Superior temporal gyrus (tissue), 1 donor: ENCODE measurements at regions not wholly inside any gene's neighbourhood (a gene's known extent, or its start where the extent isn't known, plus 50 kb on each side); places are given as distances from the start of the nearest gene placed in this dataset.
"Not testable (repeated sequence)": the region's sequence is repeated elsewhere in the genome, so short reads cannot be mapped to it uniquely, and the experiment has no call there.

ENCODE experiments used
- DNase-seq: peaks from one replicate; pipeline ENCODE4 v3.0.0-alpha.2; 2016; ENCODE audit errors: extremely low spot score

DNA sequence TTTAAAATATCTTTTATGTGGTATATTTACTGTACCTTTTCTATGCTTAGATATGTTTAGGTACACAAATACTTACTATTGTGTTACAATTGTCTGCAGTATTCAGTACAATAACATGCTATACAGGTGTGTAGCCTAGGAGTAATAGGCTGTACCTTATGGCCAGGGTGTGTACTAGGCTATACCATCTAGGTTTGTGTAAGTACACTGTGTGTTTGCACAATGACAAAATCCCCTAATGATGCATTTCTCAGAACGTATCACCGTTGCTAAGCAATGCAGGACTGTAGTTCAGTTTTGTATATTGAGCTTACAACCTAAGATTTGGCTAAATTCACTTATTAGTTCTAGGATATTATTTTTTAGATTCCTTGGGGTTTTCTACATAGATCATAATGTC, 332.3 kb upstream of the HS6ST1 start:
- DNase-seq: no peak

DNA sequence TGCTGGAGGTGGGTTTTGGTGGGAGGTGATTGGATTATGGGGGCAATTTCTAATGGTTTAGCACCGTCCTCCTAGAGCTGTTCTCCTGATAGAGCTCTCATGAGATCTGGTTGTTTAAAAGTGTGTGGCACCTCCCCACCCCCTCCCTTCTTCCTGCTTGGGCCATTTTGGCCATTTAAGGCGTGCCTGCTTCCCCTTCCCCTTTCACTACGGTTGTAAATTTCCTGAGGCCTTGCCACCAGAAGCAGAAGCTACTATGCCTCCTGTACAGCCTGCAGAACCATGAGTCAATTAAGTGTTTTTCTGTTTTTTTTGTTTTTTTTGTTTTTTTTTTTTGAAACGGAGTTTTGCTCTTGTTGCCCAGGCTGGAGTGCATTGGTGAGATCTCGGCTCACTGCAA, 335.7 kb upstream of the HS6ST1 start:
- no peak for DNase-seq

DNA sequence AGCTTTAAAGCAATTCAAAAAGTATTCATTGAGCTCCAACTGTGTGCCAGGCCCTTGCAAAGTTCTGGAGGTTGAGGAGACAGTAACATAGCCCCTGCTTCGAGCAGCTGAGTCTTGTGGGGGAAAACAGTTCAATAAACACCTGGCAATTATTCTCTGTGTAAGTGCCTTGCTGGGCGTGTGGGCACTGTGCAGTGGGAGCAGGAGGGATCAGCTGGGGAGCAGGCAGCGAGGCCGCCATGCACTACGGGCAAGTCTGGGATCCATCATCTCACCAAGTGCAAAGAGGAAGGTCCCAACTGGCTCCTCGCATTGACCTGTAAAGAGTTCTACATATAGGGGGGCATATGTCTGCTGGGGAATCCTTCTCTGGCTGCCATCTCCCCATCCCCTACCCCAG, 342.2 kb upstream of the HS6ST1 start:
- DNase-seq: no peak

DNA sequence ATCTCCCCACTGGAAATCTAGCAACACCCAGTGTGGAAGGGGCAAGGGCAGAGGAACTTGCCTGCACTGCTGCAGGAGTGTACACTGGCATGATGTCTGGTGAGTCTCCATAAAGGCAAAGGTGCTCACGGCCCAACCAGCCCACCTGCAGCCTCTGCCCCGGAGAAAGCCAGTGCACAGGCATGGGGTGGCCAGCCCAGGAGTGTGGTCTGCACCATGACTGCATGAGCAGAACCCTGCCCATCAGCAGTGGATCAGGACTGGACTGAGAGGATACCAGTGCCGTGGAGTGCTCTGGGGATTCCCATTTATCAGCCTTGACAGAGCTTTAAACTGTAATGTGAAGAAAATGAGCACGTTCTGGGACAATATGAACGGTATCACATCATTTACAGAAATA, 342.6 kb upstream of the HS6ST1 start:
- DNase-seq: no peak

DNA sequence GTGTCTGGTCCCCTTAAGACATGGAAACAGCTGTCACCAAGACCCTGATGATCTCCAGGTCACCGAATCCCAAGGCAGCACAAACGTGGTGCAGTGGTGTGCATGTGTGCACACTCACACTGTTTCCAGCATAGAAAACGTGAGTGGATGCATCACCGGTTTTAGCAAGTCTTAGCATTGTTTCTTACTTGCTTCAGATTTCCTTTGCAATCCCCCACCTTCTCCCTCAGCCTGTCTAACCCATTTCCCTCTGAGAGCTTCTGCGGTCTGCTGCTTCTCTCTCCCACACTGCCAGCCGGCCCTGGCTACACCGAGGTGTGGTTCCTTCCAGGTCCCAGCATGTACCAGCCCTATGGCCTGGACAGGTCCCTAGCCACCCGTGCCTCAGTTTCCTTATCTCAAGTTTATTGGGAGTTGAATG, 343.4 kb upstream of the HS6ST1 start:
- DNase-seq: no peak

DNA sequence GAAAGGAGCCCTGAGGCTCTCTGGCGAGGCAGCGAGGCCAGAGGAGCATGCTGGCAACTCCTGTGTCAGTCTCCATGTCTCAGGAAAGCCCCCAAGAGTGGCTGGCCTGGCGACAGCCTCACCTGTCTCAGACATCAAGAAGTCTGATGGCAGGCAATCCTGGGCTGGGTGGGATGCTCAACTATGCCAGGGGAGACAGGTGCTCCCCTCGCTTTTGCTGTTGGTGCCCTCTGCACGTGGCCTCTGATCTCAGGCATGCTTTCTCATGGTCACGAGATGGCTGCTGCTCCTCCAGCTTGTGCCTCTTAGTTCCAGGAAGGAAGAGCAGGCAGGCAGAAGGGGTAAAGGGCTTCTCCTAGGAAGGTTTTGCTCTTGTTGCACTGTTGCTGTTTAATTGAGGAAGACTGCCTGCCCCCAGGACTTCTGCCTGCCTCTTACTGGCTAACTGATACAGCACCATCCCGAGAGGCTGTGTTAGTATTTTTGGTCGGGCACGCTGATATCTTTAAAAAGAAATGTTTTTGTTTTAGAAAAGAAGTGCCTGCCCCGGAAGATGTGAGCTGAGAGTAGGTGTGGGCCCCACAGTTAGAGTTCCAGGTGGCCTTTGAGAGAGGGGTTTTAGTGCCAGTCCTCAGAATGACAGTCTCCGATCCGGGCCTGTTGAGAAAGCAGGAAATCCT, 344.8 kb upstream of the HS6ST1 start:
- no peak for DNase-seq

DNA sequence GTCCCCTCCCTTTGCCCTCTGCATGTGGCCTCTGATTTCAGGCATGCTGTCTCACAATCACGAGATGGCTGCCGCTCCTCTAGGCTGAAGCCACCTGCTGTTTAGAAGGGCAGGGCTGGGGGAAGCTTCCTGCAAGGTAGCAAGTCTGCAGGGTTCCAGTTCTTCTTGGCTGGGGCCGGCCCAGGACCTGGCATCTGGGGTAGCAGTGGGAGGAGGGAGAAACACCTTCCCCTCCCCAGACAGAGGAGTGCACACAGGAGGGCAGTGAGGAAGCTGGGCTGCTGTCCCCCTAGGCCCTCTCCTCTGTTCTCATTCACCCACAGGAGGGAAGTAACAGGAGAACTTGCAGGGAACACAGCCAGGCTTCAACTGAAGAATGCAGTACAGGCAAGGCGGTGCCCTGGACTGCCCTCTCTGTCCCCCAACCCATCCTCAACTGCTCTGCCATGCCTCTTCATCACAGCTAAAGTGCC, 345.9 kb upstream of the HS6ST1 start:
- DNase-seq: no peak

DNA sequence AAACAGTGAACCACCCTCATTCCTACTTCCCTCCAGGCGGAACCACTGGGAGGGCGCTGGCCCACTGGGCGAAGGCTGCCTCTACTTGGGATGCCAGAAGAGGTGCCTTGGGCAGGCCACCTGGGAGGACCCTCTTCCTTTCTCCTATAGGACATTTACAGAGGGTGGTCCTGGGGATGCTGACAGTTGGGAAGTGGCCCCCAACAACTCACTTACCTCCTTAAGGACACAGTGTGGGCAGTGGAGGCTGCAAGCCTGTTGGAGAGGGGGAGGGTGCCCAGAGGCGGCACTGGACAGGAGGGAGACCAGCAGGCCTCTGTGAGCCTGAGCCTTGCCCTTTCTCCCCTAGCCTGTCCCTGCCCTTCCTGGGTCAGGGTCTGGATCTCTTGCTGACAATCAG, 346.4 kb upstream of the HS6ST1 start:
- no peak for DNase-seq

DNA sequence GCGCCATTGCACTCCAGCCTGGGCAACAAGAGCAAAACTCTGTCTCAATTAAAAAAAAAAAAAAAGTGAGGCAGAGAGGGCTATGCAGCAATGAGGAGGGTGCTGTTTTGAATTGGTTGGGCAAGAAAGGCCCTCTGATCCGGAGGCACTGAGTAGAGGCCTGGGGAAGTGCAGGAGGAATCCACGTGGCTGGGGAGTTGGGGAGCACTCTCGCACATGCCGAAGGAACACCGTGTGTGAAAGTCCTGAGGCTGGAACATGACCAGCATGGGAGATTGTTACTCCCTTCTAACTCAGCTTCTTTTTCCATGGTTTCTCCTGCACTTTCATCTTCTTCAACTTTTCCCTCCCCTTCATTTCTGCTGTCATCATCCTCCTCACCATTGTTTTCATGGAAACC, 347.9 kb upstream of the HS6ST1 start:
- DNase-seq: no peak

DNA sequence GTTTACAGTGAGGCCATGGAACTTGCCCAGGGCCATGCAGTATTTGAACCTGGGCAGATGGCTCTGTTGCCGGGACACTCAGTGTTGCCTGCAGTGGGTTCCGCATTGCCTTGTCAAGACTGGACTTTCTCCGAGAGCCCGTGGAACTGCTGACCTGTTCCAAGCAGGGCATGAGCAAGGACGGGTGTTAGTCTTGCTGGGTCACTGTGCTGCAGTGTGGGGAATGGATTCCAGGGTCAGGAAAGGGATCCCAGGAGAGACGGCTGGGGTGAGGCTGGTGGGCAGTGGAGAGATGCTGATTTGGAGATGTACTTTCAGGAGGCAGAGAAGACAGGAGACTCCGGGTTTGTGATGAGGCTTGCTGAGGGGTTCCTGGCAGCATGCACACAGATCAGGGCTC, 348.7 kb upstream of the HS6ST1 start:
- no peak for DNase-seq

DNA sequence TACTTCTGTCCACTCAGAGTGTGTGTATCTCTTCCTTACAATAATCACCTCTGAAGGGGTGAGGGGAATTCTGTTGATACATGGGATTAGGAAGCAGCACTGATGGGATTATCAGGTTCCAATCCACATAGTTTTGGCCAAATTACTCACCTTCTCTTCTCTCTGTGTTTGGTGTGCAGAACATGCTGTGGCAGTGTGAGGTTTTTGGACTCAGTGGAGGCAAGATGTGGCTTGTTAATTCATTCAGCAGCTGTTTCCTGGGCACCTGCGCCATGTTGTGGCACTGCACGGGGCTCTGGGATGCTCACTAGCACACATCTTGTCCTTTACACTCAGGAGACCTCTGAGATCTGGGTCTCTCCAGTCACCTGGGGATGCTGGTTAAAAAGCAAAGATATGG, 350.3 kb upstream of the HS6ST1 start:
- DNase-seq: no peak

DNA sequence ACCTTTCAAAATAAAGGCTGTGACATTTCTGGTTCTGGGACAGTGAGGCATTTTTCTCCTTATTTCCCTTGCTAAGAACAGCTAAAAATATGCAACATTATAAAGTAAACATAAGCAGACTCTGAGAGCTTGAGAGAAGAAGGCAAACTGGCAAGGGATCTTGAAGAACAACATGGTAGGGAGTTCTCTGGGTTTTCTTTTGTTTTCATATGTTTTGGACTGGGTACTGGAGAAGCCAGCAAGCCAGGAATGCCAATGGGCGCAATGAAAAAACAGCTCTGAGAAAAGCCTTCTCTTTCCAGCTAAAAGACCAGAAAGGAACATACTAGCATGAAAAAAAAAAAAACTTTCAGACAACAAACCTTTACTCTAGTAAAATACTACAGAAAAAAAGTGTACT, 351.4 kb upstream of the HS6ST1 start:
- DNase-seq: no peak

DNA sequence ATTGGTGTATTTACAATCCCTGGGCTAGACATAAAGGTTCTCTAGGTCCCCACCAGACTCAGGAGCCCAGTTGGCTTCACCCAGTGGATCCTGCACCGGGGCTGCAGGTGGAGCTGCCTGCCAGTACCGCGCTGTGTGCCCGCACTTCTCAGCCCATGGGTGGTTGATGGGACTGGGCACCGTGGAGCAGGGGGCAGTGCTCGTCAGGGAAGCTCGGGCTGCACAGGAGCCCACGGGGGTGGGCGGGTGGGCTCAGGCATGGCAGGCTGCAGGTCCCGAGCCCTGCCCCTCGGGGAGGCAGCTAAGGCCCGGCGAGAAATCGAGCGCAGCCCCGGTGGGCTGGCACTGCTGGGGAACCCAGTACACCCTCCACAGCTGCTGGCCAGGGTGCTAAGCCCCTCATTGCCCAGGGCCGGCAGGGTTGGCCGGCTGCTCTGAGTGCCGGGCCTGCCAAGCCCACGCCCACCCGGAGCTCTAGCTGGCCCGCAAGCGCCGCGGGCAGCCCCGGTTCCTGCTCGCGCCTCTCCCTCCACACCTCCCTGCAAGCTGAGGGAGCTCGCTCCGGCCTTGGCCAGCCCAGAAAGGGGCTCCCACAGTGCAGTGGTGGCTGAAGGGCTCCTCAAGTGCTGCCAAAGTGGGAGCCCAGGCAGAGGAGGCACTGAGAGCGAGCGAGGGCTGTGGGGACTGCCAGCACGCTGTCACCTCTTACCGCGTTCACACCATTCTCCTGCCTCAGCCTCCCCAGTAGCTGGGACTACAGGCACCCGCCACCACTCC, 353.5 kb upstream of the HS6ST1 start:
- not testable (repeated sequence) for DNase-seq

DNA sequence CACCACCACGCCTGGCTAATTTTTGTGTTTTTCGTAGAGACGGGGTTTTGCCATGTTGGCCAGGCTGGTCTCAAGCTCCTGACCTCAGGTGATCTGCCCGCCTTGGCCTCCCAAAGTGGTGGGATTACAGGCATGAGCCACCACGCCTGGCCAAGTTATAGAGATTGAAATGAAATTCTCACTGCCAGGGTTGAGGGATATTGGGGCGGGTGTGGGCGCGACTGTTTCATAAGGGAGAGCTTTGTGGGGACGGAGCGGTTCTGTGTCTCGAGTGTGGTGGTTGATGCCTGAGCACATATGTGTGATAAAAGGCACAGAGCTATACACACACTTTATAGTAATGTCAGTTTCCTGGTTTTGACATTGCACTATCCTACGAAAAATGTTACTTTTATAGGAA, 361.0 kb upstream of the HS6ST1 start:
- not testable (repeated sequence) for DNase-seq

DNA sequence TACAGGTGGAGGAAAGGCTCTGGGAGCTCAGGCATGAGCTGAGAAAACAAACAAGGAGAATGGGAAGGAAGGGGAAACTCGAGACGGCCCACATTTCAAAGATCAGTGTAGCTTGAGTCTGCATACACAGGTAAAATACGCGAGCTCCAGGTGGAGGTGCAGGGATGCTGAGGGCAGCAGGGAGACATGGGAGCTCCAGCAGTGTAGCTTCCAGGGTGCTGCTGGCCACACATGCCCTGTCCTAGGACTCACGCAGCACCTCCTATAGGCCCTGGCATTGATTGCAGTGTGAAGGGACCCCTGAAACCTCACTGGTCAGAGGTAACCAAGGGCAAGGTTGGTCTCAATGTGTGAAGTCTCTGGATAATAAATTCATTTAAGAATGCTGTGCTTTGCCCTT, 362.8 kb upstream of the HS6ST1 start:
- DNase-seq: no peak

DNA sequence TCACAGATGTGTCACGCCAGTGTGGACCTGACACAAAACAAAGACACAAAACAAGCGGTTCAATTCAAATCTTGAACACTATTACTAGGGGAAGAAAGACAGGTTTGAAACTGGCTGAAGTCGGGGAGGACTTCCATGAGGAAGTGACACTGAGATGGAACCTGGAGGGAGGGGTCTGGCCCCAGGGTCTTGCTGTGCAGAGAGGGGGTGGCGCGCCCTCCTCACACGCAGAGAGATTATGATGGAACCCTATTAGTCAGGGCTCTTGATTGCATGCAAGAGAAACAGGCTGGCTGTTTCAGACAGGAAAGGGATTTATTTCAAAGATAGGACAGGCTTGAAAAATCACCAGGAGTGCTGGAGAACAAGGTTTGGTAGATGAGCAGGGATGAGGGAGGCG, 363.6 kb upstream of the HS6ST1 start:
- DNase-seq: no peak

DNA sequence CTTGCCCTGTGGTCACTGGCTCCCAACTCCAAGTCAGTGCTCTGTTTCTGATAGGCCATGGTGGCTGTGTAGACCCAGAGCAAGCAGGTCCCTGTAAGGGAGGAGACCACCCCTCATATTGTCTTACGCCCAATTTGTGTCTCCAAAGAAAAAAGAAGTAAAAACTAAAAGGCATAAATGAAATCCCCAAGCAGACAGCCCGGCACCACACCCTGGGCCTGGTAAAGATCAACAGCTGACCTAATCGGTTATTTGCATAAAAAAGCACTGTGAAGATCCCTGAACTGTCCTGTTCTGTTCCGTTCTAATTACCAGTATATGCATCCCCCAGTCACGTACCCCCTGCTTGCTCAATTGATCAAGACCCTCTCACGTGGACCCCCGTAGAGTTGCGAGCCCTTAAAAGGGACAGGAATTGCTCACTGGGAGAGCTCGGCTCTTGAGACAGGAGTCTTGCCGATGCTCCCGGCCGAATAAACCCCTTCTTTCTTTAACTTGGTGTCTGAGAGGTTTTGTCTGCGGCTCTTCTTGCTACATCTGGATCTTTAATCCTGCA, 364.1 kb upstream of the HS6ST1 start:
- no peak for DNase-seq

DNA sequence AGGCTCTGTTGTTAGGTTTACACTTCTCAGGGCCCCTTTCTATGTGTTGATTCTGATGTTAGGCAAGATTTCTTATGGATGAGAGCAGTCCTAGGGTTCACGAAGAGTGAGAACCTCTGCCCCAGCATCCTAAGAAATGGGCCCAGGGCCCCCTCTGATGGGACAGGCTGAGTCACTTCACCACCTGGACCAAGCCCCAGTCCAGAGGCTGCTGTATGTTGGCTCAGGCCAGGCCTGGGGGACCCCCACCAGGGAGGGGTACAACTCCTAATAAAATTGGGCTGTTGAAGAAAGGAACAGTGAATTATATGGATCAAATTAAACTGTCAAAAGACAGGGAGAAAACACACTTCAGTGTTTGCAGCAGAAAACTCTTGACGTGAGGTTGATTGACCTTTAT, 365.9 kb upstream of the HS6ST1 start:
- no peak for DNase-seq

DNA sequence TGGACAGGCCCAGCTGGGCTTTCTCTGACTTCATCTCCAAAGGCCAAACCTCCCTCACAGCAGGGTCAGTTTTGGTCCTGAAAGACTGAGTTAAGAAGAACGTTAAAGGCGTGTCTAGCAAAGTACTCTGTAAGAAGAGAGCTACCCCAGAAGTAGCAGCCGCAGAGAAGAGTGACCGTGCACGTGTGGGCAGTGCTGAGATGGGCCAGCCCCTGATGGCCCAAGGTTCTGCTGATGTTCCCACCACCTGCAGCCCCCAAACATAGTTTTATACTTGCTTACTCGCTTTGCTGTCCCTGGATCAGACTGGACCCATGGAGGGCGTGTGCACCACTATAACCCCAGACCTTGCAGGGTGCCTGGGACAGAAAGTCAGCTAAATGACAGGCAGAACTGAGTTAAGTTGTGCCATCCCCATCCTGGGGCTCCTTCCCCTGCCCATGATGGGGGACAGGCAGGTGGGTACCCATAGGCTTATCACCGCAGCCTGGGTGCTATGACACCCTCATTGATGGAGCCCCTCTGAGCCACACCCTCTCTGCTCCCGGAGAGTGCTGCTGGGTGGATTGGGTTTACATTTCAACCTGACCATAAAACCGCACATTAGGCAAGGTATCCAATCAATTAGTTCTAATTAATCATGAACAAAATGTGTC, 367.3 kb upstream of the HS6ST1 start:
- no peak for DNase-seq

DNA sequence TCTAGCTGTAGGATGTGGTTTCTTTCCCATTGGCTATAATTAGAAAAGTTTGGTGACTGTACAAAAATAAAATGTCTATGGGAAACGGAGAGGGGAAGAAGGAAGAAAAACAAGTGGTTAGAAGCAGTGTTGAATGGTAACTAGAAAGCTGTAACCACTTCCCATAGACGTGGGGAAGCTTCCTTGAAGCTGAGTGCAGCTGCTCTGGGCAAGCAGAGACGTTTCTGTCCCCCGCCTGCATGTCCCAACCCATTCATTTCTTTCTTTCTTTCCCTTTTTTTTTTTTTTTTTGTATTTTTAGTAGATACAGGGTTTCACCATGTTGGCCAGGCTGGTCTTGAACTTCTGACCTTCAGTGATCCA, 367.8 kb upstream of the HS6ST1 start:
- no peak for DNase-seq

DNA sequence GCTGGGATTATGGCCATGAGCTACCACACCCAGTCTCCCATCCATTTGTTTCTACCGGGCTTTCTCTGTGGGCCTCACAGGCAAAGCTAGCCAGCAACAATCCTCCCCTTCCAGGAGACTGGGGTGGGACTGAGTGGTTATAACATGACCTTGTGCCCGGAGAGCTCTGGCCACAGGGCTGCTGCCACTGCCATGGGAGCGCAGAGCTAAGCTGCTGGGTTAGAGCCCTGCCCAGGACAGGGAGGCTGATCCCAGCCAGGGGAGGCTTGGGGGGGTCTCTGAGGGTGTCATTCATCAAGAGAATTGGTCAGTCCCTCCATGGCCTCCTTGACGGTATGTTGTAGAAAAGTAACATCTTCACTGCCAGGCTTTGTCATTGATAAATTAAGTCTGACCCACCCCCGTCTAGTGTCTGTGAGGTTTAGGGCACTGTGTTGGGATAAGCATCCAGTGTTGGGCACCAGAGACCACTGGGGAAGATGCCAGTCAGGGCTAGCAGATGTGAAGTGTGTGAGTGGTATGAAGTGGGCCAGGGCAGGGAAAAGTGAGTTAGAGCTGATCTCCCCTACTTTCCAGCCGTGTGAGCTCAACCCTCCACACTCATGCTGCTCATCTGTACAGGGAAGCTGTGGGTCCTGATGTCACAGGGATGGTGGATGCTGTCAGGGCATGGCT, 368.4 kb upstream of the HS6ST1 start:
- no peak for DNase-seq

DNA sequence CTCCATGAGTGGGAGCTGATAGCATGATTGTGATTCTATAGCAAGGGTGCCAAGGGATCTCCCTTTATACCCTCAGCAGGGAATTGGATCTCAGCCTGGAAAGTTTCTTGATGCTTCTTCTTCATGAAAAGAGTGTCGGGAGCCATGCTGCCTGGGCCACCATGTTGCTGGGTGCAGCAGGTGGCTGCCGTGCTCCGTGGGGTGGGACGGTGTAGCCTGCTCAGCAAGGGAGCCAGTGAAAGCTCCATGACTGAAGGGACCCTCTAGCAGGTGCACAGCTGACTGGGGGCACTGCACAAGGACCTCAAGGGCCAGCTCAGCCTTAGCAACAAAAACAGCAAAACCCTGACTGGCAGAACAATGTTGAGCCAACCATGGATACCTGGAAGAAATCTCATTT, 368.9 kb upstream of the HS6ST1 start:
- DNase-seq: no peak
